ENCODE measurements at regions not wholly inside any gene's neighbourhood (a gene's known extent, or its start where the extent isn't known, plus 50 kb on each side); places are given as distances from the start of the nearest gene placed in this dataset.

GRCh38 chr6:19608546-19608945 is 228.6 kb upstream of the ID4 start:
- TF ChIP-seq POLR2A (IDR thresholded peaks at IDR 0.05) (no peak), CTCF (IDR thresholded peaks at IDR 0.05) (no peak)

Measured in lower leg skin (tissue), 3 donors.